GM18517 (cell line): ENCODE measurements at regions not wholly inside any gene's neighbourhood (a gene's known extent, or its start where the extent isn't known, plus 50 kb on each side); places are given as distances from the start of the nearest gene placed in this dataset.

ENCODE experiments used
- ATAC-seq: cut with Tn5 transposase; IDR thresholded peaks from one replicate; pipeline ENCODE4 v1.9.1; 2021; ENCODE audit warnings: mild to moderate bottlenecking, moderate library complexity; ENCODE audit not compliant: unreplicated experiment

- ATAC-seq = no peak
Measured at GRCh38 chr9:109830545-109830944, 50.5 kb downstream of the PALM2AKAP2 start.

- ATAC-seq = no peak
Measured at GRCh38 chr9:109831998-109832658, 52.1 kb downstream of the PALM2AKAP2 start.

DNA sequence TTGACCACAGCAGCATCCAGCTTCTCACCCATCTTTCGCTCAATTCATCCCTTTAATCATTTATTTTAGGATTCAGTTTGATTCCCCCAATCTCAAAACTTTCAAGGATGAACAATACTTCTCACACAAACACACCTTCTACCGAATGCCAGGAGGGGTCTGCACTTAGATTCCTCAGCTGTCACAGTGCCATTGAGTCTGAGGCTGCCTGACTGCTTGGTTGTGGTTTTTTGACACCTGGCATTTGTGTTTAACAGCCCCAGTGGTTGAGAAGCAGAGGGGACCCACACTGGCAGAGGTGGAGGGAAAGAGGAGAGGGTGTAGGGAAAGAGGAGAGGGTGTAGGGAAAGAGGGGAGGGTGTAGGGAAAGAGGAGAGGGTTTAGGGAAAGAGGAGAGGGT lies 54.9 kb downstream of the PALM2AKAP2 start:
- no peak for ATAC-seq

DNA sequence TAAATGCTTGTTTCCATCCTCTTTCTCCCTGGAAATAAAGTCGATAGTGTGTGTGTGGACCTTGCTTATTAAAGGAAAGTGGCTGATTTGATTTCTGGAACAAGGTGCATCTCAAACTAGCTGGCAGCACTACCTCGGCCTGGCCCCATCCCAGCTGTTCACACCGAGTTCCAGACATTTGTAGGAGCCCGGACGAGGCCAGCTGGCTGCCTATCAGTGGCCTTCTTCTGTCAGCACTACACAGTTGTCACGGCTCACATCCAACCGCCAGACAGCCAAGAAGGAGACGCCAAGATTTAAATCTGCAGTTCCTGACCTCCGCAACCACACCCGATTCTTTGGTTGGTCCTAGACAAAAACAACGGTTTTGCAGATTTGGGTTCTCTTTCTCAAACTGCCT lies 63.6 kb downstream of the PALM2AKAP2 start:
- no peak for ATAC-seq

- no peak for ATAC-seq
Measured at GRCh38 chr9:109845226-109845625, 65.2 kb downstream of the PALM2AKAP2 start.

DNA sequence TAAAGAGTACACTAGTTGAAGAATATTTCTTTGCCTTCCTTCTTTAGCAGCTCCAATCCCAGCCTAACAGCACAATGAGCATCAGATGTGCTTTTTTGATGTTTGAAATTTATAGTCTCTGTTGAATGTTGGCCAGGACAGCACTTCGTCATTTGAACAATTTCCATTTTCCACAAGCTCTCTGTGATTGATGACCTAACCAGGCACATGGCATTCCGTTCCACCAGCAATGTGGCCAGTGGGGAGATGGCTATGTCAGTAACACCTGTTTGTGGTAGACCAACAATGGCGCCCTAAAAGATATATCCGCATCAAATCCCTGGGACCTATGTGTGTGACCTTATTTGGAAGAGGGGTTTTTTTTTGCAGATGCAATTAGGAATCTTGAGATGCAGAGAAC lies 66.8 kb downstream of the PALM2AKAP2 start:
- no peak for ATAC-seq

DNA sequence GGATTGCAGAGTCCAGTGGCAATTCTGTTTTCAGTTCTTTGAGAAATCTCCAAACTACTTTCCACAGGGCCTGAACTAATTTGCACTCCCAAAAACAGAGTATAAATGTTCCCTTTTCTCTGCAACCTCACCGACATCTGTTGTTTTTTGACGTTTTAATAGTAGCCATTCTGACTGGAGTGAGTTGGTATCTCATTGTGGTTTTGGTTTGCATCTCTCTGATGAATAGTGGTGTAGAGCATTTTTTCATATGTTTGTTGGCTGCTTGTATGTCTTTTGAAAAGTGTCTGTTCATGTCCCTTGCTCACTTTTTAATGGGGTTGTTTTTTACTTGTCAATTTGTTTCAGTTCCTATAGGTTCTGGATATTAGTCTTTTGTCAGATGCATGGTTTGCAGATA lies 72.6 kb downstream of the PALM2AKAP2 start:
- ATAC-seq = no peak

DNA sequence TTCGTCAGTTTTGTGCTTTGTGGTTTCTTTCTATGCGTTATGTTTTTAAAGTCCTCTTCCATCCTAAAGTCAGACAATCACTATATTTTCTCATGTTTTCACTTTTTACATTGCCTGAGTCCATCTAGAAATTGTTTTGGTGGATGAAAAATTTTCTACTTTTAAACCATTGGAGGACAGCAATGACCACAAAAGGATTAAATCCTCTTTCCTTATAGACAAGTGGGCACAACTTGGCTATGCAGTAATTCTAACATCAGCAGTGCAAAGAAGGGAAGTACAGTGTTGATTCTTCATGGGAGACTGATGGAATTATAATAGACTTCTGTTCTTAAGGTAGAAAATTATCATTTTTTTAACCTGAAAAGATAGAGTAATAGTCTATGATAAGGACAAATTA lies 75.5 kb downstream of the PALM2AKAP2 start:
- ATAC-seq = no peak

DNA sequence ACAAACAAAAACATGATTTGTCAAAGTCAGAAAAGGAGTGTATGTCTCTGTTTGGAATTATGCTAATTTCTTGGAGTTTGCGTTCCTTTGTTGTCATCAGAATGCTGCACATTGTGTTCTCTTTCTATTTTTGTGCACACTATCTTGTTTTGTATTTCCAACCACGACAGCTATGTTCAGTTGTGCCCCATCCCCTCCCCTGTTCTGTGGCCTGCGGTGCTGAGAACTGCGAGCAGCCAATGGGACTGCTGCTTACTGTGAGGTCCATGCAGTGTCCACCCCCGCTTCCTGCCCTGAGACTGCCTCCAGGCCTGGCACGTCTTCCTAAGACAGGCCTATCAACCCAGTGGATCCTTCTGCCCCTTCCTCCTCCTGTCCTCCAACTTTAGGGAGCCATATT lies 76.8 kb downstream of the PALM2AKAP2 start:
- ATAC-seq = no peak

DNA sequence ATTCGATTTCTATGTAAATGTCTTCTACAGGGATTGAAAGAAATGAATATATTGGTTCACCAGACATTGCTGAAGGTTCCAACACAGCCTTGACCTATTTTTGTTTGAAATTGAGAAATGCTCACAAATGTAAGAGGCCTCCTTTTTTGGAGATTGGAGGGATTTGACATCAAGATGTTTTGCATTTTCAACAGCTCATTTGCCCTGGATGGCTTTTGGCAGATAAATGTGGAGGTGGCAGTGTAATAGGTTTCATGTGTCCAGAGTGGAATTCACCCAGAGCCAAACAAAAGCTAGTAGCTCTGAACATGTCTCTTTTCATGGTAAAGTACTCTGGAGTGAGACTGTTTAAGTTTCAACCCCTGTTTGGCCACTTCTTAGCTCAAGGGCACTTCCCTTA lies 77.3 kb downstream of the PALM2AKAP2 start:
- no peak for ATAC-seq

DNA sequence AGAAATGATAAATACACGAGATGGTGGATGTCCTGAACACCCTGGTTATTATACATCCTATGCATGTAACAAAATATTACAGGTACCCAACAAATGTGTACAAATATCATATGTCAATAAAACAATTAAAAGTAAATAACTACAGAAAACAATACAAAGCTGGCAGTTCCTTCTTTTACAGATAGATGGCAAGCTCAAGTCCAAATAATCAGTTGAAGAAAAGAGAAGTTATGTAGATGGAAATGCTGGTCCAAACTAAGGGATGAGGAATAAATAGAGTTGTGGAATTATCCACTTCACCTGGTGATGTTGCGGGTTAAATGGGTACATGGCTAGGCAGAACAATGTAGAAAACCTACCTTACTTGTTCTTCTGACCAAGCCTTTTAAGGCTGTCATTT lies 79.4 kb downstream of the PALM2AKAP2 start:
- no peak for ATAC-seq

DNA sequence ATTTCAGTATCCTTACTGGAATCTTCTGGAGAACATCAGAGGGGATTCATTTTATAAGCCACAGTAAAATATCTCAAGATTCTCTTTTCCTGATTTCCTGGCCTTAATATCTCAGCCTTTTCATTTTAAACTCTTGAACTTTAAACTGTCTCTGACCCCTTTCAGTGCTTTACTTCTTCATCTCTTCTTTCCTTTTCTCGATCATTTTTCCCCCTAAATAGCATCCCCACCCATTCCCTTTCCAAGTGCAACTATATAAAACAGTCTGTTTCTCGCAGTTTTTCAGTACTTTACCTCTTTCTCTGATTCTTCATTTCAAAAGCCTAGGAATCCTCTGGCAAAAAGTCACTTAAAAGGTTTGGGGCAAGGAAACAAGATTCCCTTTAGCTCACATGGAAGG lies 80.5 kb downstream of the PALM2AKAP2 start:
- no peak for ATAC-seq

- ATAC-seq = no peak
Measured at GRCh38 chr9:109861499-109861898, 81.5 kb downstream of the PALM2AKAP2 start.

DNA sequence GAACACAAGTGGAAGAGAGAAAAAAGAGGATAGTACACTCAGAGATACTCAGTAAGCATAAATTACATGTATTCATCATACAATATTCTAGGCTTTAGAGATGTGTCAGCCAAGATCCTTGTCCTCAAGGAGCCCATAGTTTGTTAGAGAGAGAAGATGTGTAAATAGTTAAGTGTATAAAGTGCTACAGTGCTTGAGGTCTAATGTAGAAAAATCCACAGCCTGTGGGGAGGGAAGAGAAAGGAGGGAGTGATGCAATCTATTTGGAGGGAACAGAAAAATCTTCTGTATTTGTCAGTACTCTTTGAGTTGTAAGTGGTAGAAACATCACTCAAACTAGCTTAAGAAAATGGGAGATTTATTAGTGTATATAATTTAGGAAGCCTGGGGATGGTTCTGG lies 81.9 kb downstream of the PALM2AKAP2 start:
- ATAC-seq = no peak

GRCh38 chr9:109862452-109862851 lies 82.5 kb downstream of the PALM2AKAP2 start:
- no peak for ATAC-seq

DNA sequence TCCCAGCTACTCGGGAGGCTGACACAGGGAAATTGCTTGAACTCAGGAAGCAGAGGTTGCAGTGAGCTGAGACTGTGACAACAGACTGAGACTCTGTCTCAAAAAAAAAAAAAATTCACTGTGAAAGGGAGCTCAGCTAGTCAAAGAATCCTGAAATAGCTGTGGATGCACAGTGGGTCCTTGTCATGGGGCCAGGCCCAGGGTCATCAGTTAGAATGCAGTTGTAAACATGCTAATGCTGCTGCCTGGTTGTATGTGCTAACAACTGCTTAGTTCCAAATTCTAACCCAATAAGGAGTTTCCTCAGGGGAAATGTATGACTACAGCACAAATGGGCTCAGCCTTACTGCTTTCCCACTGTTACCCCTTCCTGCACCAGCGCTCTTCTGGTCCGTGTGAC lies 84.0 kb downstream of the PALM2AKAP2 start:
- ATAC-seq = no peak

GRCh38 chr9:109865521-109865920 lies 85.5 kb downstream of the PALM2AKAP2 start:
- ATAC-seq = no peak

GRCh38 chr9:109868207-109868606 lies 88.2 kb downstream of the PALM2AKAP2 start:
- no peak for ATAC-seq

GRCh38 chr9:109868722-109869121 lies 88.7 kb downstream of the PALM2AKAP2 start:
- ATAC-seq = no peak

GRCh38 chr9:109870365-109870764 lies 90.4 kb downstream of the PALM2AKAP2 start:
- ATAC-seq = no peak

DNA sequence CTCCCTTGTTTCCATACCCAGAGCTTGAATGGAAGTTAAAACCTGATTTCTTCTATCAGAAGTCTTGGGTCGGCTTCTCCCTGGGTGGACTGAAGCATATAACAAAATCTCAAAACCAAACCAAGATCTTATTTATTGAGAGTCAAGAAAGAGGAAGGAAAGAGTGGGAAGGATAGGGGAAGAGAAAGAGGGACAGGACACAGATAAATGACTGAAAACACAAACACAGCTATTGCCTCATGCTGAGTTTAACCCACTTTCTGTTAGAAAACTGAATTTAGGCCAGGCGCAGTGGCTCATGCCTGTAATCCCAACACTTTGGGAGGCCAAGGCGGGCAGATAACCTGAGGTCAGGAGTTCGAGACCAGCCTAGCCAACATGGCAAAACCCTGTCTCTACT lies 92.9 kb downstream of the PALM2AKAP2 start:
- no peak for ATAC-seq

DNA sequence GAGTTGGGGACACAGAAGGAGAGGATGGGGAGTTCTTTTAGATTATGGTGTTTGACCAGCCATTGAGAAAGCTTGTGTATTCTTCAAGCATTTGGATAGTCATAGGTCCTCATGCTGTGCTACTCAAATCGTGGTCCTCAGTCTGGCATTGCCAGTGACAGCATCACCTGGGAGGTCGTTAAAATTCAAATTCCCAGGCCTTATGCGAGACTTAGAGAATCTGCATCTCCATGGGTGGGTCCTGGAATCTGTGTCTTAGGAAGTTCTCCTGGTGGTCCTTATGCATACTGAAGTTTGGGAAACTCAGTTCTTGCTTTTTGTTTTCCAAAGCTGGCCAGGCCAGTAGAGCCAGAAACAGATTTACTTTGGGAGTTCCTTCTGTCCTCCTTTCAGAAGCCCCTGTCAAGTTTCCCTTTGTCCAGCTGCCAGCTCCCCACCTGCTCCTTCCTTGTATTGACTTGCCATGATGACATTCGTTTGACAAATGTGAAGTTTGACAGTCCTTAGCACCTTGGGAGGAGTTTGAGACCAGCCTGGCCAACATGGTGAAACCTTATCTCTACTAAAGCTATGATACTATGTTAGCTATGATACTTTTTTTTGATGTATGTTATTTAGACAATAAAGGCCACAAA lies 95.6 kb downstream of the PALM2AKAP2 start:
- ATAC-seq = no peak
